Cardiac fibroblast (primary cell): ENCODE measurements at regions not wholly inside any gene's neighbourhood (a gene's known extent, or its start where the extent isn't known, plus 50 kb on each side); places are given as distances from the start of the nearest gene placed in this dataset.

Source experiments
- DNase-seq, 2 donors: peaks; one replicate each; pipeline versions ENCODE4 v3.0.0 to v3.0.0-alpha.2; 2010; ENCODE audit warnings: low read depth in 2 of 2
- H3K4me3 ChIP-seq, 2 donors: replicated peaks in 1 of 2; 1 replicate in 1 of 2; 2 replicates in 1 of 2; pipeline ENCODE4 v1.5.1; 2011; ENCODE audit warnings: low read depth in 2 of 2, low read length in 2 of 2, mild to moderate bottlenecking in 2 of 2, moderate library complexity in 1 of 2
- TF ChIP-seq, protein P1 (sequence below): IDR thresholded peaks from one replicate; pipeline ENCODE4 v1.5.1; 2011; ENCODE audit warnings: low read depth, mild to moderate bottlenecking, low read length, inconsistent platforms

GRCh38 chr6:139979021-139979725 lies 604.7 kb upstream of the CITED2 start:
- DNase-seq = no peak
- TF ChIP-seq, protein P1, sequence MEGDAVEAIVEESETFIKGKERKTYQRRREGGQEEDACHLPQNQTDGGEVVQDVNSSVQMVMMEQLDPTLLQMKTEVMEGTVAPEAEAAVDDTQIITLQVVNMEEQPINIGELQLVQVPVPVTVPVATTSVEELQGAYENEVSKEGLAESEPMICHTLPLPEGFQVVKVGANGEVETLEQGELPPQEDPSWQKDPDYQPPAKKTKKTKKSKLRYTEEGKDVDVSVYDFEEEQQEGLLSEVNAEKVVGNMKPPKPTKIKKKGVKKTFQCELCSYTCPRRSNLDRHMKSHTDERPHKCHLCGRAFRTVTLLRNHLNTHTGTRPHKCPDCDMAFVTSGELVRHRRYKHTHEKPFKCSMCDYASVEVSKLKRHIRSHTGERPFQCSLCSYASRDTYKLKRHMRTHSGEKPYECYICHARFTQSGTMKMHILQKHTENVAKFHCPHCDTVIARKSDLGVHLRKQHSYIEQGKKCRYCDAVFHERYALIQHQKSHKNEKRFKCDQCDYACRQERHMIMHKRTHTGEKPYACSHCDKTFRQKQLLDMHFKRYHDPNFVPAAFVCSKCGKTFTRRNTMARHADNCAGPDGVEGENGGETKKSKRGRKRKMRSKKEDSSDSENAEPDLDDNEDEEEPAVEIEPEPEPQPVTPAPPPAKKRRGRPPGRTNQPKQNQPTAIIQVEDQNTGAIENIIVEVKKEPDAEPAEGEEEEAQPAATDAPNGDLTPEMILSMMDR = no peak
- no peak overlapping the region for H3K4me3 ChIP-seq

DNA sequence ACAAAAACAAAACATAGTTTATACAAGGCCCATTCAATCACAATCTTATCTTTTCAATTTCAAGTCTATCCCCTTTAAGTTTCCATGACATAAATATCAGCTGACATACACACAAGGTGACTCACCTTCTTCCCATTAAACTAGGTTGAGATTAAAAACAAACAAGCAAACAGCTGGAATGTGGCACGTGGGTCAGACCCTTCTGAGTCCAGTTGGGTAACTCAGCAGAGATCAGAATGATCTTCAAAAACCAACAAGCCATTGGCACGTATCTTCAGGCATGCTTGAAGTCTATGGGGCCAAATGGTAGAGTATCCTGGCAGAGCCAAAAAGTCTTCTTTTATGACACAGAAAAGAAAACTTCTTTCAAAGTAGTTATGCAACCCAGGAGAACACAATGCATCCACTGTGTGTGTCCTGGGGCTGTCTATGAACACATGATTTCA lies 603.5 kb upstream of the CITED2 start:
- peak; percentile 89 to 95 for DNase-seq
- TF ChIP-seq, protein P1 = no peak
- no peak overlapping the region for H3K4me3 ChIP-seq

- TF ChIP-seq, protein P1 = no peak
- H3K4me3 ChIP-seq = no peak overlapping the region
- DNase-seq = peak; percentile 84 to 91
Measured at GRCh38 chr6:139973669-139974344, 599.4 kb upstream of the CITED2 start.

DNA sequence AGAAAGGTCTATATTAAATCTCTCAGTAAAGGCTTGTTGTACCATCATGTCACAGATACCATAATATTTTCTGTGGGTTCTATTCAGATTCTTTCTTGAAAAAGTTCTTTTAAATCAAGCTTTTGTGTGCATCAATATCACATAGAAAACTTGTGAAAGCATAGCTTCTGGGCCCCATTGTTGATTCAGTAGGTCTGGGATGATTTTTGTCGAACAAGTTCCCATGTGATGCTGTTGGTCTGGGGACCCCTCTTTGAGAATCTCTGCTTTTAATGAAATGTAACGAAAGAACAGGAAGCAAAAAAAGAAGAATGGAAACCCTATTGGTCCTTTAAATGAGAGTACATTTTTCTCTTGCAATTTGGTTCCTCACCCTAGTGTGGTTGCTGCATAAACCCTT lies 597.7 kb upstream of the CITED2 start:
- TF ChIP-seq, protein P1 = no peak
- no peak for DNase-seq
- no peak overlapping the region for H3K4me3 ChIP-seq

DNA sequence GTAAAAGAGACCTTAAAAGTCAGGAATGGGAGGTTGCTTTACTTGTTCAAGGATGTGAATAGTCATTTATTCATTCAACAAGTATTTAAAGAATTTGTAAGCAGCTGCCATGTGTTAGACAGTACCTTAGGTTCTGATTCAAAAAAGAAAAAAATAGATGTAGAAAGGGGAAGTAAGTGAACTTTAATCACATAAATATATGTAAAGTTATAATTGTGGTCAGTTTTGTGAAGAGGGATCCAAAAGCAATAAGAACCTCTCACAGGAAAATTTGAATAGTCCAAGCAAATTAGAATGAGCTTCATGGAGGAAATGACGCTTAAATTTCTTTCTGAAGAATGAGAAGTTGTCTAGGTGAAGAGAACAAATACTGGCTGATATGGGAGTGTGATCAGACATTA lies 596.1 kb upstream of the CITED2 start:
- peak; percentile 54 to 73 for DNase-seq
- TF ChIP-seq, protein P1 = no peak
- H3K4me3 ChIP-seq = no peak overlapping the region

- no peak overlapping the region for H3K4me3 ChIP-seq
- peak in 1 of 2 donors; percentile 70 for DNase-seq
- TF ChIP-seq, protein P1 = no peak
Measured at GRCh38 chr6:139967497-139967896, 593.0 kb upstream of the CITED2 start.
